ENCODE measurements at regions not wholly inside any gene's neighbourhood (a gene's known extent, or its start where the extent isn't known, plus 50 kb on each side); places are given as distances from the start of the nearest gene placed in this dataset.

GRCh38 chr10:4687397-4687796 is 138.6 kb upstream of the AKR1E2 start:
- DNase-seq: no peak

GRCh38 chr10:4686644-4686996 is 139.4 kb upstream of the AKR1E2 start:
- DNase-seq: no peak

- DNase-seq: no peak
These were observed 139.9 kb upstream of the AKR1E2 start for GRCh38 chr10:4685904-4686643.

- no peak for DNase-seq
These were observed 140.5 kb upstream of the AKR1E2 start for GRCh38 chr10:4685491-4685890.

GRCh38 chr10:4684434-4684833 is 141.6 kb upstream of the AKR1E2 start:
- DNase-seq: no peak

GRCh38 chr10:4683838-4684237 is 142.2 kb upstream of the AKR1E2 start:
- no peak for DNase-seq

GRCh38 chr10:4683137-4683536 is 142.9 kb upstream of the AKR1E2 start:
- no peak for DNase-seq

- DNase-seq: no peak
These were observed 146.9 kb upstream of the AKR1E2 start for GRCh38 chr10:4678951-4679671.

GRCh38 chr10:4678023-4678950 is 147.7 kb upstream of the AKR1E2 start:
- no peak for DNase-seq

- DNase-seq: no peak
These were observed 148.5 kb upstream of the AKR1E2 start for GRCh38 chr10:4677296-4678021.

- DNase-seq: no peak
These were observed 149.4 kb upstream of the AKR1E2 start for GRCh38 chr10:4676566-4676965.

- no peak for DNase-seq
These were observed 150.2 kb upstream of the AKR1E2 start for GRCh38 chr10:4675808-4676207.

GRCh38 chr10:4673279-4674040 is 152.5 kb upstream of the AKR1E2 start:
- no peak for DNase-seq

- DNase-seq: no peak
These were observed 153.8 kb upstream of the AKR1E2 start for GRCh38 chr10:4672201-4672600.

- DNase-seq: no peak
These were observed 154.4 kb upstream of the AKR1E2 start for GRCh38 chr10:4671451-4672145.

- no peak for DNase-seq
These were observed 155.3 kb upstream of the AKR1E2 start for GRCh38 chr10:4670737-4671136.

GRCh38 chr10:4669585-4669984 is 156.4 kb upstream of the AKR1E2 start:
- no peak for DNase-seq

GRCh38 chr10:4663162-4663992 is 162.6 kb upstream of the AKR1E2 start:
- no peak for DNase-seq

GRCh38 chr10:4662576-4663161 is 163.3 kb upstream of the AKR1E2 start:
- no peak for DNase-seq

Data from bone marrow (tissue), 2 donors.